ENCODE measurements at regions not wholly inside any gene's neighbourhood (a gene's known extent, or its start where the extent isn't known, plus 50 kb on each side); places are given as distances from the start of the nearest gene placed in this dataset.

- H3K36me3 ChIP-seq (ENCODE audit: control insufficient read depth in 4 of 4, insufficient read depth in 3 of 4, low read depth in 1 of 4, low read length in 3 of 4): no peaks in the 10 kb centered on the region
- no peak for DNase-seq (ENCODE audit: low spot score)
- H3K9me3 ChIP-seq (ENCODE audit: control insufficient read depth in 4 of 4, low read length in 3 of 4): peaks cover 0 to 2% (median 0%) of the 10 kb centered on the region in 4 donors
- peaks cover 0 to 2% (median 0%) of the 10 kb centered on the region in 4 donors for H3K27me3 ChIP-seq (ENCODE audit: control insufficient read depth in 4 of 4, insufficient read depth in 4 of 4, low read length in 3 of 4)
- H3K27ac ChIP-seq (ENCODE audit: low read depth in 1 of 2, low read length in 2 of 2): no peak overlapping the region
- TF ChIP-seq FOXA1 (IDR thresholded peaks at IDR 0.05): no peak
- no peak for TF ChIP-seq HNF4G (IDR thresholded peaks at IDR 0.05)
- TF ChIP-seq GABPA (IDR thresholded peaks at IDR 0.05 in 1 of 2, conservative IDR thresholded peaks at IDR 0.05 in 1 of 2): no peak
- TF ChIP-seq RXRA (IDR thresholded peaks at IDR 0.05): no peak
- no peak for TF ChIP-seq HNF4A (conservative IDR thresholded peaks at IDR 0.05)
- no peak for TF ChIP-seq TAF1 (conservative IDR thresholded peaks at IDR 0.05)
- no peak for TF ChIP-seq SP1 (IDR thresholded peaks at IDR 0.05)
- TF ChIP-seq JUND (IDR thresholded peaks at IDR 0.05): no peak
- no peak for TF ChIP-seq CTCF (IDR thresholded peaks at IDR 0.05; ENCODE audit: low read depth, low read length, missing input control)
- TF ChIP-seq ZBTB33 (IDR thresholded peaks at IDR 0.05): no peak
- no peak for TF ChIP-seq ATF3 (IDR thresholded peaks at IDR 0.05)
- no peak for TF ChIP-seq RAD21 (IDR thresholded peaks at IDR 0.05)
- TF ChIP-seq EGR1 (IDR thresholded peaks at IDR 0.05; ENCODE audit: low read depth in 2 of 2): no peak
- TF ChIP-seq MAX (IDR thresholded peaks at IDR 0.05): no peak
- TF ChIP-seq YY1 (IDR thresholded peaks at IDR 0.05): no peak
- TF ChIP-seq REST (IDR thresholded peaks at IDR 0.05): no peak
- no peak overlapping the region for H3K4me3 ChIP-seq (ENCODE audit: low read depth in 1 of 3, low read length in 3 of 3)
- no peak overlapping the region for H3K9ac ChIP-seq (ENCODE audit: low read depth in 1 of 2, low read length in 2 of 2)
- no peaks in the 10 kb centered on the region for H3K4me1 ChIP-seq (ENCODE audit: control insufficient read depth in 4 of 4, insufficient read depth in 4 of 4, low read length in 3 of 4)
- 79% methylated on average over 8 of the region's 8 CpGs for WGBS
These were observed 240.0 kb downstream of the NXPE2 start for GRCh38 chr11:114918286-114918685.

- peaks cover 0 to 2% (median 0%) of the 10 kb centered on the region in 4 donors for H3K9me3 ChIP-seq (ENCODE audit: control insufficient read depth in 4 of 4, low read length in 3 of 4)
- H3K4me1 ChIP-seq (ENCODE audit: control insufficient read depth in 4 of 4, insufficient read depth in 4 of 4, low read length in 3 of 4): no peaks in the 10 kb centered on the region
- H3K27me3 ChIP-seq (ENCODE audit: control insufficient read depth in 4 of 4, insufficient read depth in 4 of 4, low read length in 3 of 4): no peaks in the 10 kb centered on the region
- 58% methylated on average over 2 of the region's 2 CpGs for WGBS
- H3K27ac ChIP-seq (ENCODE audit: low read depth in 1 of 2, low read length in 2 of 2): no peak overlapping the region
- H3K9ac ChIP-seq (ENCODE audit: low read depth in 1 of 2, low read length in 2 of 2): no peak overlapping the region
- no peak overlapping the region for H3K4me3 ChIP-seq (ENCODE audit: low read depth in 1 of 3, low read length in 3 of 3)
- H3K36me3 ChIP-seq (ENCODE audit: control insufficient read depth in 4 of 4, insufficient read depth in 3 of 4, low read depth in 1 of 4, low read length in 3 of 4): no peaks in the 10 kb centered on the region
- no peak for DNase-seq (ENCODE audit: low spot score)
- TF ChIP-seq ZBTB33 (IDR thresholded peaks at IDR 0.05) (no peak), HNF4A (conservative IDR thresholded peaks at IDR 0.05) (no peak), MAX (IDR thresholded peaks at IDR 0.05) (no peak), RXRA (IDR thresholded peaks at IDR 0.05) (no peak), RAD21 (IDR thresholded peaks at IDR 0.05) (no peak), YY1 (IDR thresholded peaks at IDR 0.05) (no peak), GABPA (IDR thresholded peaks at IDR 0.05 in 1 of 2, conservative IDR thresholded peaks at IDR 0.05 in 1 of 2) (no peak)
These were observed 243.4 kb downstream of the NXPE2 start for GRCh38 chr11:114921697-114922096.
